ENCODE measurements at regions not wholly inside any gene's neighbourhood (a gene's known extent, or its start where the extent isn't known, plus 50 kb on each side); places are given as distances from the start of the nearest gene placed in this dataset.

DNA sequence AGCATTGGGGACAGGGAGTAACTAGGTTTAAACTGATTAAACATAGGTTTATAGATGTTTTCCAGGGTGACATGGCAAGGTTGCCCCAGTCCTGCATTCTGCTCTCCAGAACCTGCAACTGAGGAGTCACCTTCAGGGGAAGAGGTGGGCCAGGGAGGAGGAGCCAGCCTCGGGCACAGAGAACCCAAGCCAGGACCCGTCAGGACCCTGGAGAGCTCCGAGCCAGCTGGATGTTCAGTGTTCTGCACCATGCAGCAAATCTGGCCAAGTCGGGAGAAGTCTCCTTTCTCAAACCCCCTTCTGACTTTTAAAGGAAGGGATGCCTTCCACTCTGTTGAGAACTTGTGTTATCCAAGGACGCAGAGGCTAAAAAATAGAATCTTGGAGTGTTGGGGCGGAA is 62.1 kb upstream of the SLC6A11 start:
- TF ChIP-seq TAF1 (IDR thresholded peaks at IDR 0.05; ENCODE audit: borderline replicate concordance, low read depth, low read length) (no peak), POLR2AphosphoS5 (IDR thresholded peaks at IDR 0.05; ENCODE audit: low read depth, low read length) (no peak), CTCF (IDR thresholded peaks at IDR 0.05) (no peak), YY1 (IDR thresholded peaks at IDR 0.05; ENCODE audit: low read depth) (no peak), CHD2 (IDR thresholded peaks at IDR 0.05; ENCODE audit: low read length, partially characterized antibody) (no peak), REST (IDR thresholded peaks at IDR 0.05; ENCODE audit: low read depth, low read length) (peak; percentile 97), ZBTB33 (IDR thresholded peaks at IDR 0.05; ENCODE audit: borderline replicate concordance, low read depth) (no peak)
